Activated CD8-positive, alpha-beta memory T cell treated with anti-CD3 and anti-CD28 coated beads, Interleukin-2, amount 50 U/mL, for 48 hours (primary cell): ENCODE measurements at regions not wholly inside any gene's neighbourhood (a gene's known extent, or its start where the extent isn't known, plus 50 kb on each side); places are given as distances from the start of the nearest gene placed in this dataset.

ENCODE experiments used
- DNase-seq: peaks from one replicate; pipeline ENCODE4 v3.0.0-alpha.2; 2020

DNA sequence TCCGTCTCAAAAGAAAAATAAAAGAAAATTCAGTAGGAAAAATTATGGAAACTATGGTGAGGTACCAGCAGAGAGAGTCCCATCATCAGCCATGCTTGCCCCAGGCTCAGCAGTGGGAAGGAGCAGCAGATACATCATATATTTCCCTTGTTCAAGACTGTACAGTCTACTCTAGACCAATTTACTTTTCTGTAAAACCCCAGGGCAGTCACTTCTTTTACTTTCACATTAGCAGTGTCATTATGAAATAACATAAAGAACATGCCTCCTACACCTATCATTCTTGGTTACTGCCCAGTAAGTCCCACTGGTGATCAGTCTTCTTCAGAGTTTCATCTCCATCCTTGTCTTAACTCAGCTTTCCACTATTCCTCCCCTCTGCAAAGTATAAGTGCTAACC, 1145.0 kb downstream of the MAT2B start:
- no peak for DNase-seq

DNA sequence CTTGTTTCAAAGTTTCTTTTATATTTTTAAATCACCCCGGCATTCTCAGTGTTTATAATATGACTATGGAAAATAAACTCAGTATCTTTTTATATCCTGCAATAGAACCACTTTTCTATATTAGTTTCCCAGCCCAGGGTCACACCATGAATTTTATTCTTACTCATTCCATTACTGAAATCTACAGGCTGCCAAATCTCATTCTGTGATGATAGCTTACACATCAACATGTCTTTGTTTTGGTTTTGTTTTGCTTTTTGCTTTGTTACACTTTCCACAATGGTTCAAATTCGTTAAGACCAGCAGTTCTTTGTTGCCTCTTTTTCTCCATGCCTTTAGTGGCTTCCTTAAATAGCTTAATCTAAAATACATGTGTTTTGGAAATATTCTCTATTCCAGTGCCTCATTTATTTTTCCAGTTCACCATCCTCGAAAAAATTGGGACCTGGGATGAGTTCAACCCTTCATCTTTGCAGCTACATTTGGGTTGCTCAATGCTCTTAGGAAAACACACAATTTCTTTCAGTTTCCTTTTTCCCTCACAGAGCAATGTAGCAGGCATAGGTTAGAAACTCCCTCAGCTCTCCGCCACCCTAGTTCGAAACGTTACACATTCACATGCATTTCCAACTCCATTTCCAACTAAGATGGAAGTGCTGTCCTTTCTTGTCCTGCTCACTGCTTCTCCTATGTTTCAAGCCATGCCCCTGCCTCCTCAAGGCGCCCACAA, 1146.3 kb downstream of the MAT2B start:
- DNase-seq: no peak

DNA sequence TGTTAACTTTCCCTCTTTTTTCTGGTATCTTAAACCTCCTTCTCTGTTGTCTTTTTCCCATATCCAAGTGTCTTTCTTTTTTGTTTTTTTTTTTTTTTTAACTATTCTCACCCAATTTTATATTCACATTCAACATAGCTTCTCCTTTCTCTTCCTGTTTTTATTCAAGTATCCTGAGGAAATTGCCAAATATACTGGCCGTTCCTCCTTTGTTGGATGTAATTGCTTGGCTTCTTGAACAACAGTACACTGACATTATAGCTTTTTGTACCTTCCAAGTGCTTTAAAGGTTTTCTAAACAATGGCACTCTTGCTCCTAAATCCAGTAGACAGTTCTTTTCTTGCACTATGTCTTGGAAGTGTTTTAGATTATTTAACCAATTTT, 1146.8 kb downstream of the MAT2B start:
- DNase-seq: no peak

DNA sequence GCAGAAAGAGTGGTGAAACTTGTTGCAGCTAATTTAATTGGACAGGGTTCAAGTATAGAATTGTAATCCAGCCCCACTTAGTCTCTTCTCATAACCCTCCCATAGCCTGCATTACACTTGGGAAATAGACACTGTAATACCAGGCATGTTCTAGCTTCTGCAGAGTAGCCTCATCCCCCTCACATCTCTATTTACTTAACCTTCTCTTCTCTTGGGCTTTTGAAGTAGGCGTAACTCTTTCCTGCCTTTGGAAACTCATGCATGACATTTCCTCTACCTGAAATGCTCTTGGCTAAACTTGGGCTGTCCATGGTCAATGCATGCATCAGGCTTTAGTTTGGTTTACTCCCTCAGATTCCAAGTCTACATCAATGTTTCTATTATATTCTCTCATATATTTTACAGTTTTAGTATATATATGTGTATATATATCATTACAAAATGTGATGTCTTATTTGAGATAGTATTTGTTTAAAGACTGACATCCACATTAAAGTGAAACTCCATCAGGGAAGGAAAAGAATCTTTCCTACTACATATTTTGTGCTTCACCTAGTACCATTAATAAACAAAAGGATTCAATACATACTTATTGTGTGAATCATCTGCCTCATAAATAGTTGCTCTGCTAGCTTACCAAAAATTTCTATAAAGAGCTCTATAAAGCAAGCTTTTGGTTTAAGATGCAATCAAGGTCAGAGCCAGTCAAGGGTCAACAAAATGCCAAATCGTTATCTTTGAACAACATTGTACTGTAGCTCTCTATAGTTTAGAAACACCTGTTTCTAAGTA, 1158.0 kb downstream of the MAT2B start:
- DNase-seq: no peak

DNA sequence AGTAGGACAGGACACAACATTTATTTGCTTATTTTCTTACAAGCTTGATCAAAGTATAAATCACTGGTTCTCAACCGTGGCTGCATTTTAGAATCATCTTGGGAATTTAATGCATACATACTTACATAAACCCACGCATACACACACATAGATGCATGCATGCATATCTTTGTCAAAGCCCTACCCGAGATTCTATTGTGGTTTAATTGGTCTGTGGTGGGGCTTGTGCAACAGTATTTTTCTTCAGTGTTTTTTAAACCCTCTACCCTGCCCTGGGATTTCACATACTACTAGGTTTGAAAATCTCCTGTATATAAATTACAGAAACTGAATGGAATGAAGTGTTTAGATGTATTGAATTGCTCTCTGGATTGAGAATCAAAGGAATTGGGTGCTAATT, 1166.2 kb downstream of the MAT2B start:
- DNase-seq: no peak

DNA sequence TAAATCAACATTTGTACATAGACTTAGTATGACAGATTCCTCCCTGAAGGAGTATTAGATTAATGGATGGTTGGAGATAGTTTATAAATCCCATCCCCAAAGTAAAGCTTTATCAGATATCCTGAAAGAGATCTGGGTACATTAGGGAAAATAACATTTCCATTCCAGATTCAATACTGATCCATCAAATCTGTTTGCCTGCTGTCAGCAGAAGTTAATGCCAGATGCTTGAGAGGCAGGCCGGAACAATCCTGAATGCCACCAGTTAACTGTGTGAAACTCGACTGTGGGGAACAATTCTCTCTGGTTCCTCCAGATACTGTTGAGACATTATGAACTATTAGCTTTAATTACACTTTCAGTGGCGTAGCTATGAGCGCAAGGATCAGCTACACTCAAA, 1166.8 kb downstream of the MAT2B start:
- no peak for DNase-seq

DNA sequence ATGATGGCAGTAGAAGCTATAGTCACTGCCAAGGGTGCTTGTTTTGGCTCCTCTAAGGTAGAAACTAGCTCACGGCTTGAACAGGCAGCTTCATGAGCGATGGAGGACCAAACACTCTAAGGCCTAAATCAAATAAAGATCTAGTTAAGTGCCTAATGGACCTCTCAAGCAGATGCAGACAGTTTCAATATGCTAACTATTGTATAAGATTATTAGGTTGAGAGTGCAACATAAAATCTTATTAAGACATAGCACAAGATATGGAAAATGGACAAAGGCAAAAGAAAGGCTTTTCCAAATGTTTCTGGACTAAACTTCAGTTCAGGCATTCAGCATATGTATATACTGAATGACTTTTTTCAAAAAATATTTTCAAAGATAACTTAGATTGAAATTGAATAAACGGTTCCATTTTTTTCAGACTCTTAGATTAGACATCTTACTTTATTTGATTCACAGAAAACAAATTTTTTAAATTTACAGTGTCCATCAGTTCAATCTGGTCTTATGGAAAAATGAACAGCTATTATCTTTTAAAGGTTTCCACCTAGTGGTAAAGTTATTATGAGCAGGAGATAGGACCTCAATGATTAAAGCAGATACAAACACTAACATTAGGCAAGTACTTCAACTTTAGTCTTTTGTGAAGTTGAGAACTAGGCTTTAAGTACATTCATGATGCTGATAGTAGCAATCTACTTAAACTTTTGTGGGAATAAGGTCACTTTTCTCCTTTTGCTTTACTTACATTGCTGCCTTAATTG, 1167.7 kb downstream of the MAT2B start:
- no peak for DNase-seq

DNA sequence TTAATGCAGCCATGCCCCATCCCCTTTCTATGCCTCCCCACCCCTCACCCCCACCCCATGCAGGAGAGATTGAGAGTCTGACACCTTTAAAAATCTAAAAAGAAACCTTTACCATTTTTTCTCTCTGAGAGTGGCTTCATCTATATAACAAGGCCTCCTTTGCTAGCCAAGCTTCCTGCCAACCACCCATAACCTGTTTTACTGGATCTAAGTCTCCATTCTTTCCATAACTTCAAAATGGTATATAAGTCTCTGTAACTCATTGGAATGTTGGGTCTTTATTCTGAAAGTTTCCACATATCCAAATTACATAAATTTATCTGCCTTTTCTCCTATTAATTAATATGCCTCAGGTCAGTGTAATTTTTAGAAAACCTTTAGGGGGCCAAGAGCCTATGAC, 1174.0 kb downstream of the MAT2B start:
- no peak for DNase-seq

DNA sequence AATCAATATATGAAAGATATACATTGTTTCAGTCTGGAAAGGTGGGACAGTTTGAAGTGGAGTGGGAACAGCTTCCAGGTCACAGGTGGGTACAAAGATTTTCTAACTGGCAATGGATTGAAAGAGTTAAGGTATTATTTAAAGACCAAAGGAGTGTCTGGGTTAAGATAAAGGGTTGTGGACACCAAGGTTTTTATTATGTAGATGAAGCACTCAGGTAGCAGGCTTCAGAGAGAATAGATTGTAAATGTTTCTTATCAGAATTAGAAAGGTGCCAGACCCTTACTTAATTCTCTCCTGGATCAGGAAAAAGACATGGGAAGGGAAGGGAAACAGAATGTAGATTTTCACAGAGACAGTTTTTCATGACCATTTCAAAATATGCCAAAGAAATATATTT, 1174.8 kb downstream of the MAT2B start:
- DNase-seq: no peak

DNA sequence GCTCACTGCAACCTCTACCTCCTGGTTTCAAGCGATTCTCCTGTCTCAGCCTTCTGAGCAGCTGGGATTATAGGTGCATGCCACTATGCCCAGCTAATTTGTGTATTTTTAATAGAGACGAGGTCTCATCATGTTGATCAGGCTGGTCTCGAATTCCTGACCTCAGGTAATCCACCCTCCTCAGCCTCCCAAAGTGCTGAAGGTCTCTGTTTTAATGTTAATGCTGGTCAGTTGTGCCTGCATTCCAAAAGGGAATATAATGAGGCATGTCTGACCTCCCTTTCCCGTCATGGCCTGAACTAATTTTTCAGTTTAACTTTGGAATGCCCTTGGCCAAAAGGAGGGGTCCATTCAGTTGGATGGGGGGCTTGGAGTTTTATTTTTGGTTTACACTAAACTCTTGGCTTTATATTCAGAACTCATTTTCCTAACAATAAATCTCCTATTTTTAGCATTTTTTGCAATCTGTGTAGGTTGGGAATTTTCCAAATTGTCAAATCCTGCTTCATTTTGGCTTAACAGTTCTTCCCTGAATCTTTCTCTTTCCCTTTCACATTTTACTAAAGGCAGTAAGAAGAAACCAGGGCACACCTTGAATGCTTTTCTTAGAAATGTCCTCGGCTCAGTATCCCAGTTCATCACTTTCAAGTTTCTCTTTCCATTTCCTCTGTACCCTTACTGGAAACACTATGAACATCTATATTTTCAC, 1175.5 kb downstream of the MAT2B start:
- no peak for DNase-seq

DNA sequence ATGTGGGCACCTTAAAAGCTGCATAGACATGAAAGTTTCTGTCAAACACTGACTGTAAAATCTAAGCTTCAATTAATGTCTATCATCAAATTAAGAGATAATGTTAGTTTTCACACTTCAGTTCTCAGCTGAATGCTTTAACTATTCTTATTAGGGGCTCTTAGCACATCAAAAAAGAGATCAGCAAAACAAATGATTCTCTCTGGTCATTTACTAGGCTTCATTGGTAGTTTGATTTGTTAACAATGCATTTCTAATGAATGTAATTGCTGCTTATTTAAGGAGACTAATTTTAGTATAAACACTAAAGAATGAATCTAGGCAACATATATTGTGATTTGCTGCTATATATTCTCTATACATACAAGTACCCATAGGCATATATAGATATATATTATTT, 1182.0 kb downstream of the MAT2B start:
- no peak for DNase-seq

DNA sequence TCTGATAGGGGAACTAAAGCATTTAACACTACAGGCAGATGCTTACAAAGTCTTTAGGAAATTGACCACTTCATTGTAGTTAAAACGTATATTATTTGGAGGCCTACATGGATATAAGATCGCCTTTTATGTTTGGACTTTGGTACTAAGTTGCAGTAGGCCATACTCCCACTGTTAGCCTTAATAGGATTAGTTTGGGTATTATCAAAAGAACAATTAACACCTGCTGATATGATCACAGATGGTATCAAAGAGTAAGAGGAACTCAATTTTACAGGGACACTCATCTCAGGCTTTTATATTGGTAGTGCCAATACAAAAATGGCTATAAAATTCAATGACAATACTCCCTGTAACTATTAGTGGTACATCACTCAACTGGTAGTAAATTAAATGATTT, 1183.0 kb downstream of the MAT2B start:
- DNase-seq: no peak

DNA sequence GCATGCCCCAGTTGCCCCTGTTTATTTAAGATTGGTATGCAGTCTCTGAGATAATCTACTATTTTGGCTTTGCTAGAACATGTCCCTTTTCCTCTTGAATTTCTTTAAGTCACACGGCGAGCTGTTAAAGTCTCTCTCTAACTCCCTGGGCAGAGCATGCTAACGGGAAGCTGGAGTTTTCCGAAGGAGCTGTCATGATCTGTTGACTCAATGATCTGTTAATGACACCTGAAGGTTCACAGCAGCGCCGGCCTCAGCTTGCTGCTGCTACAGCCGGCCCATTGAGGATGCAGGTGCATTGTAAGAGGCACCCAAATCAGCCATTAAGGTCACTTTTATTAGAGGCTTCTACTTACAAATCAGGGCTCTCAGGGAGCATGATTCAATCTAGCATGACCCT, 1203.4 kb downstream of the MAT2B start:
- no peak for DNase-seq

DNA sequence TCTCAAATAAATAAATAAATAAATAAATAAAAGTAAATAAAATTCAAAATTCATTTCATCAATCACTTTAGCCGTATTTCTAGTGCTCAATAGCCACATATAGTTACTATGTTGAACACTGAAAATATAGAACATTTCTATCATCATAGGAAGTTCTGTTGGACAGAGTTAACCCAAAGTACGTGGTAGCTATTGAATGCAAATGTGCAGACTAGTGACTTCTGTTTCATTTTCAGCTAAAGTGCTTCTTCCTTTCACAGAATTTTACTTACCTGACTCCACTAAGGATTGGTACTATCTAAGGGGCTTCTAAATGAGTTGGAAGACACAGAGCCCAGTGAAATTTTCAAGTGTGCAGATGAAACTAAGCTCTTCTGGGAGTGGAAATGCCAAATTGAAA, 1208.3 kb downstream of the MAT2B start:
- no peak for DNase-seq

DNA sequence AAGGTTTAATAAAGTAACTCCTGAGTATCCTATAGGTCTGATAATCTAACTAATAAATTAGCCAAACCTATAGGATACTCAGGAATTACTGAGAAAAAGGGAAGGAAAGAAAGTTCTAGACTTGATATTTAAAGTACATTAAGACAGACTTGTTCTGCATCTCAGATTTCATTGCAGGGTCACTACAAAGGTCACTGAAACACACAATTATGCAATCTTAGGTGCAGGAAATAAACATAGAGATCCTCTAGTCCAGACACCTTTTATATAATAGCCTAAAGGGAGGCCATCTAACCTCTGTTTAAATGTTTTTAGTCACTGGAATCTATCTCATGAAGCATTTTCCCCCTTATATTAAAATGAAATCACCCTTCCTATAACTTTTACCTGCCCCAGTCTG, 1215.7 kb downstream of the MAT2B start:
- no peak for DNase-seq

DNA sequence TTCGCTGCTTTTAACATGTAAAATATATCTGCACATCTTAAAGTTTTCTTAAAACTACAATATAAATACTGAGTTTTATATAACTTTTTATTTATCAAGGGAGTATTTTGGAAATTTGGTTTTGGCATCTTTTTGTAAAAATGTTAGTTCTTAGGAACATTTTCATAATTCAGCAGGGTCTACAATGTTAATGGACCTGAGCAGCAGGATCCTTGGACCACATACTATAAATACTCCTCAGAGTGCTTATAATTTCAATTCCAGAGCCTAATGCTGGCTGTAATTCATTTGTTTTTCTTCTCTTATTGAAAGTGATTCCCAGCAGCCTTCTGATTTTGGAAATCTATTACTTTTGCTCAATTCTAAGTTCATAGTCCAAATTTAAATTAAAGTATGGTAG, 1216.2 kb downstream of the MAT2B start:
- no peak for DNase-seq

DNA sequence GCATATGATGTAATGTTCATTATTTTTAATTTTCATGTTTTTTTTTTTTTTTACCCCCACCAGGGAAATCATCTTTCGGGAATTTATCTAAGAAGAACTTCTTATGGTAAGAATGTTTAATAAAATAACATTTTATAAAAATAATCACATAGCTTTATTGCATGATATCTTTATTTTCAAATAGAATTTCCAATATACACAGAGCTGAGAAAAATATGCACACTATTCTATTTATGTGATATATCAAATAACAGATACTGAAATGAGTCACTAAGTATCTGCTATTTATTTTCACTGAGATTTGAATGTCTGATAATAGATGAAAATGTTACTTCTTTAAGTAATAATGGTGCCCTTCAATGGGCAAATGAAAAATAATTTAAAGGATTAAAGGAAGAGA, 1217.3 kb downstream of the MAT2B start:
- DNase-seq: no peak

DNA sequence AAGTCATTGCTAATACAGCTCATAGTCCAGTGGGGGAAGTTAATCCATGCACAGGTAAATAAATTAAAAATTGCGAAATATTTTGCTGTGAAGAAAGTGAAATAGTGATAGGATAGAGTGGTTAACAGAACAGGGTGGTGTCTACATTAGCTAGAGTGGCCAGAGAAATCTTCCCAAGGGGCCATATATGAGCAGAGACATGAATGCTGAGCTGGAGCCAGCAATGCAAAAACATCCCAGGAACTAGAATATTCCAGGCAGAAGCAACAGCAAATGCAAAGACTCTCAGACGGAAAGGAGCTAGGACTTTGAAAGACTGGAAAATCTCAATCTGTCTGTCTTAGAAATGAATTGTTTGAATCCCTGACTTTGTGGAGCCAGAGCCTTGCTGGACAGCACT, 1221.6 kb downstream of the MAT2B start:
- DNase-seq: no peak

DNA sequence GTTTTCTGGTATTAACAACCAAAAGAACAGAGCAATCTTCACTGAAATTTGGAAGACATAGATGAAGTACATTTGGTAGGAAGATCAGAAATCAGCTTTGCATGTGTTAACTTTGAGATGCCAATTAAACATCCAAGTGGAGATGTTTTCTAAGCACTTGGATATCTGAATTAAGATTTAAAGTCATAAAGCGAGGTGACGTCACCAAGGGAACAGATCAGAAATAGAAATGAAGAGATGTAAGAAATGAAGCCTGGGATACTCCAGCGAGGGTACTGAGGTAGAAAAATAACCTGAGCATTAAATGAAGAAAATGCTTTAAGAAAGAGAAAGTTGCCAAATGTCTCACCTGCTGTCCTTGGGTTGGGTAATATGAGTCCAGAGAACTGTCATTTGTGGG, 1223.3 kb downstream of the MAT2B start:
- no peak for DNase-seq

DNA sequence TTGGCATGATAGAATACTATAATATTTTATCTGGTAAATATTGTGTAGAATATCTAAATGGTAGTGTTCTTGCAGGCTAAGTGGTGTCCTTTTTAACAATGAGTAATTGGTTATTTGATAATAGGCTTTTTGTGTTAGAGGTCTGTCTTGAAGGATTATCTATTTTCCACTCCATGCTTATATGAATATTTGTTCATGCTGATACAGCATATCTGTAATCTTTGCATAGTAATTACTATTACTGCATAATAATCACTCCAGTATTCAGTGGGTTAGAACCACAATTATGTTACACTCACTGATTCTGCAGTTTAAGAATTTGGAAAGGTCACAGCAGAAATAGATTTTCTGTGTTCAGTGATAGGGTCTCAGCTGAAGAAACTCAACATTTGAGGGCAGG, 1229.9 kb downstream of the MAT2B start:
- no peak for DNase-seq

DNA sequence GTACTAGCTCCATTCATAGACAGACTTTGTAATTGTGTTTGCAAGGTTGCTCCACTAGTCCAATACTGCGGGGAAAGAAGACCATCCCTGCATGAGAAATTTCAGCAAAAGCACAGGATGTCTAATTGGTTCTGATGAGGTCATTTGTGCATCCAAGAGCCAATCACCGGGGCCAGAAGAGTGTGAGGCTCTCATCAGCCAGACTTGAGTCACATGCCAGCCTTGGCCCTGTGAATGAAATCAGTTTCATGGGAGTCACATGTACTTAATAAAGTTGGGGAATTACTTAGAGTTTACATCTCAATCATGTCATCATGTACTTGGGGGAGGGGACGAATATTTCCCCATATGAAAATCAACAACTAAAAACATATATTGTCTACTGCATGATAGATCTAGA, 1236.0 kb downstream of the MAT2B start:
- DNase-seq: no peak

DNA sequence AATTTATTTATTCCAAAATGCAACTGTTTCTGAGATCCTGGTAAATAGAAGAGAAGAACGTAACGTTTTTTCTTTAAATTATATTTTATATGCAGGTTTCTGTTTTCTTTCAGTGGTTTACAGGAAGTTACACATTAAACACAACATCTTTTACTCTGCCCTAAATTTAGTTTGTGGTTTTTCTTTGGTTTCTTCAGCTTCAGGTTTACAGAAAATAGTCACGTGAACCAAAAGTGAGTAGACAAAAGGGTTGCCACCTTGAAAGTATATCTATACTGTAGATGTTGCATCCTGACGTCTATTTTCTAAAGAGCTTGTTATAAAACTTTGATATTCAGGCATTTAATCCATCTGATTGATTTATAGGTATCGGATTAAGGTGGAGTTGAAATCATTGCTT, 1236.6 kb downstream of the MAT2B start:
- DNase-seq: no peak

DNA sequence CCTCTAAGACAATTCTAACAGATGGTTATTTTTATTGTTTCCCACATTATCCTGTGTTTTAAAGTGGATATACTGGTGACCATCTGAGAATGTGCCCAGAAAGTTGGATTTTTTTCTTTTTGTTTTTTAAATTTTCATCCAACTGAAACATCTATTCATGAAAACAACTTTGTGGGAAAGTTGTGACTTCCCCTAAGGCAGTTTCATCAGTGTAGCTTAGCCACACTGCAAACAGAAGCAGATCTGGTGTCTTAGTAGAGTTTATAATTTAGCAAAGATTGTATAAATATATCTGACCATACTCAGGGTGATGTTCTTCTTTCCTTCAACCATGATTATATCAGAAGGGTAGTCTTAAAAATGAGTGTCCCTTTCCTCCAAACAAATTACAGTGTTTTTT, 1241.3 kb downstream of the MAT2B start:
- DNase-seq: no peak
